ENCODE measurements at regions not wholly inside any gene's neighbourhood (a gene's known extent, or its start where the extent isn't known, plus 50 kb on each side); places are given as distances from the start of the nearest gene placed in this dataset.

GRCh38 chr1:221621683-221622082 is 120.2 kb downstream of the DUSP10 start:
- TF ChIP-seq PBX3 (IDR thresholded peaks at IDR 0.05) (no peak), YY1 (IDR thresholded peaks at IDR 0.05; ENCODE audit: low read depth) (no peak), ELF1 (IDR thresholded peaks at IDR 0.05) (no peak), CTCF (IDR thresholded peaks at IDR 0.05) (no peak), GATA2 (CRISPR knock-in tag; IDR thresholded peaks at IDR 0.05) (no peak), USF2 (IDR thresholded peaks at IDR 0.05; ENCODE audit: borderline replicate concordance, low read depth, low read length) (no peak)
